ENCODE measurements at regions not wholly inside any gene's neighbourhood (a gene's known extent, or its start where the extent isn't known, plus 50 kb on each side); places are given as distances from the start of the nearest gene placed in this dataset.

DNA sequence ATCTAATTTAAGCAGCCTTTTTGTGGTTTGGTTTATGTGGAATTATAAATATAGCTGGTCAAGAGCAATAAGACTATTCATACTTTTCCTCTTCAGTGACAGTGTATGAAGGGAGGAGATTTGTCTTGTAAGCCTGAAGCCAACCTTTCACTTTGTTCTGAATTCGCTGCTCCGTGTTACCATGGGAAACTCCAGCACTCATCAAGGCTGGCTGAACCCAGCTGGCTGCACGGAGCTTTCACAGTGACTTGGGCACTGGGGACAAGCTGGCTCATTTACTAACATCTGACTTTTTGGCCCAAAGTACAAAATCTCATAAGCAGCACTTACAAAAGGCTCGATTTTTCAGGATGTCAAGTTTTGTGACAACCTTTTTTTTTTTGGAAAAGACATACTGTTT, 120.4 kb upstream of the GRIA4 start:
- TF ChIP-seq POLR2A (conservative IDR thresholded peaks at IDR 0.05) (no peak), POLR3A (IDR thresholded peaks at IDR 0.05; ENCODE audit: borderline replicate concordance, extremely low read depth, insufficient read depth, insufficient read length) (no peak), CTCF (IDR thresholded peaks at IDR 0.05 in 2 of 3, conservative IDR thresholded peaks at IDR 0.05 in 1 of 3; ENCODE audit: insufficient read depth in 2 of 3, low read depth in 1 of 3, low read length in 3 of 3) (no peak), STAG1 (CRISPR knock-in tag; IDR thresholded peaks at IDR 0.05; ENCODE audit: borderline replicate concordance) (no peak), CREB1 (IDR thresholded peaks at IDR 0.05) (no peak), CREB1 (CRISPR knock-in tag; IDR thresholded peaks at IDR 0.05) (no peak), PHB2 (IDR thresholded peaks at IDR 0.05; ENCODE audit: low read depth) (no peak), SMAD3 (CRISPR knock-in tag; conservative IDR thresholded peaks at IDR 0.05) (no peak), CHD4 (IDR thresholded peaks at IDR 0.05; ENCODE audit: insufficient read depth, insufficient replicate concordance, low read depth, low read length, poor library complexity, severe bottlenecking) (no peak), FOXJ3 (CRISPR knock-in tag; IDR thresholded peaks at IDR 0.05) (no peak), KDM2B (CRISPR knock-in tag; IDR thresholded peaks at IDR 0.05) (no peak), EP300 (IDR thresholded peaks at IDR 0.05; ENCODE audit: low read length) (no peak), SMC3 (conservative IDR thresholded peaks at IDR 0.05; ENCODE audit: insufficient read depth, low read depth, low read length) (no peak), ARHGAP35 (IDR thresholded peaks at IDR 0.05; ENCODE audit: partially characterized antibody) (no peak)
